ENCODE measurements at regions not wholly inside any gene's neighbourhood (a gene's known extent, or its start where the extent isn't known, plus 50 kb on each side); places are given as distances from the start of the nearest gene placed in this dataset.

DNA sequence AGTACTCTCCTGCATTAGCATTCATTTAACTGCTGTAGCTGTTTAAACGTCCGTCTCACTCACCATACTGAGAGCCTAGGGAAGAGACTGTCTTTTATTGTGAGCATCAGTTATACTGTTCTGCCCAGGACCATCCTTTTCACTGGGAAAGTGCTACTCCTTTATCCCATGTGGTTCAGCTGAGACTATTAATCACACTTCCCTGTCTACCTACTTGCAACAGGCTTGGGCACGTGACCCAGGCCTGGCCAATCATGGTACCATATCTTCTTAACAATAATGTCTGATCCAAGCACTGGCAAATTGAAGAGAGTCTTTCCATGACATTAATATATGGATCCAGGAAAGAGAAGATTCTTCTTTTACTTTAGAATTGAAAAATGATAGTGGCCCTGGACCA lies 108.1 kb downstream of the TM2D1 start:
- no peak overlapping the region for H2AFZ ChIP-seq (ENCODE audit: low read depth, low read length)
- H3K4me3 ChIP-seq (ENCODE audit: insufficient read depth, low read depth, low read length): no peak overlapping the region
- no peaks in the 10 kb centered on the region for H3K9me3 ChIP-seq (ENCODE audit: insufficient read depth, low read depth, low read length)
- H3K36me3 Mint-ChIP-seq (ENCODE audit: low read depth, unreplicated experiment): no peaks in the 10 kb centered on the region
- H3K79me2 ChIP-seq (ENCODE audit: insufficient read depth, low read length): no peaks in the 10 kb centered on the region
- H3K4me1 Mint-ChIP-seq (ENCODE audit: low read depth, unreplicated experiment): peaks cover 19% of the 10 kb centered on the region
- peaks cover 4% of the 10 kb centered on the region for H3K27me3 Mint-ChIP-seq (ENCODE audit: low read depth, unreplicated experiment)
- H3K27me3 ChIP-seq (ENCODE audit: insufficient read depth, low read length): no peaks in the 10 kb centered on the region
- no peak overlapping the region for H3K4me3 Mint-ChIP-seq (ENCODE audit: unreplicated experiment)
- no peaks in the 10 kb centered on the region for H3K9me3 Mint-ChIP-seq (ENCODE audit: unreplicated experiment)
- H3K27ac ChIP-seq (ENCODE audit: low read depth, low read length): no peak overlapping the region
- no peaks in the 10 kb centered on the region for H4K20me1 ChIP-seq (ENCODE audit: insufficient read depth, low read length)
- no peak overlapping the region for H3K9ac ChIP-seq (ENCODE audit: low read length)
- no peak for DNase-seq (ENCODE audit: low read depth)
- no peaks in the 10 kb centered on the region for H3K36me3 ChIP-seq (ENCODE audit: insufficient read depth, low read length)
- FAIRE-seq: no peak
- TF ChIP-seq, protein P1, sequence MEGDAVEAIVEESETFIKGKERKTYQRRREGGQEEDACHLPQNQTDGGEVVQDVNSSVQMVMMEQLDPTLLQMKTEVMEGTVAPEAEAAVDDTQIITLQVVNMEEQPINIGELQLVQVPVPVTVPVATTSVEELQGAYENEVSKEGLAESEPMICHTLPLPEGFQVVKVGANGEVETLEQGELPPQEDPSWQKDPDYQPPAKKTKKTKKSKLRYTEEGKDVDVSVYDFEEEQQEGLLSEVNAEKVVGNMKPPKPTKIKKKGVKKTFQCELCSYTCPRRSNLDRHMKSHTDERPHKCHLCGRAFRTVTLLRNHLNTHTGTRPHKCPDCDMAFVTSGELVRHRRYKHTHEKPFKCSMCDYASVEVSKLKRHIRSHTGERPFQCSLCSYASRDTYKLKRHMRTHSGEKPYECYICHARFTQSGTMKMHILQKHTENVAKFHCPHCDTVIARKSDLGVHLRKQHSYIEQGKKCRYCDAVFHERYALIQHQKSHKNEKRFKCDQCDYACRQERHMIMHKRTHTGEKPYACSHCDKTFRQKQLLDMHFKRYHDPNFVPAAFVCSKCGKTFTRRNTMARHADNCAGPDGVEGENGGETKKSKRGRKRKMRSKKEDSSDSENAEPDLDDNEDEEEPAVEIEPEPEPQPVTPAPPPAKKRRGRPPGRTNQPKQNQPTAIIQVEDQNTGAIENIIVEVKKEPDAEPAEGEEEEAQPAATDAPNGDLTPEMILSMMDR (IDR thresholded peaks at IDR 0.05; ENCODE audit: insufficient read depth, low read depth, low read length): no peak
- TF ChIP-seq EZH2 (IDR thresholded peaks at IDR 0.05; ENCODE audit: insufficient read depth, low read length): no peak
- no peak overlapping the region for H3K4me2 ChIP-seq (ENCODE audit: low read length)
- no peaks in the 10 kb centered on the region for H3K4me1 ChIP-seq (ENCODE audit: insufficient read depth, low read length)
- H3K27ac Mint-ChIP-seq (ENCODE audit: unreplicated experiment): peak overlapping the region; percentile 55

DNA sequence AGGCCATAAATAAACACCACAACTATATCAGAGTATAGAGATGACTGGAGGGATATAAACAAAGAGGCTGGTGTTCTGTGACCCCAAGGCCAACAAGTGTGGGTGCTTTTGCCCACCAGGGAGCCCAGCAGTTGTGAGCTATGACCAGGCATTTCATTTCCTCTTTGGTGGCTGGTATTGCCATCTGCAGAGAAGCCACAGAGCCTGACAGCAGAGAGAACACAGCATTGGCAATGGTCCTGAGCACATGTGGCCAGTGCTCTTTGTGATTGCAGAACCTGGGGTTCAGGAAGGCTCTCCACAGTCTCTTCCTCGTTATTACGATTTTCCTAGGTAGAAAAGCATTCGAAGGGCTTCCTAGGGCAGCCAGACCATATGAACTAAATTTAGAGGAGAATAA lies 112.3 kb downstream of the TM2D1 start:
- H3K4me3 ChIP-seq (ENCODE audit: insufficient read depth, low read depth, low read length): no peak overlapping the region
- no peak overlapping the region for H3K9ac ChIP-seq (ENCODE audit: low read length)
- no peaks in the 10 kb centered on the region for H3K27me3 ChIP-seq (ENCODE audit: insufficient read depth, low read length)
- DNase-seq (ENCODE audit: low read depth) (no peak), FAIRE-seq (no peak)
- H3K4me1 Mint-ChIP-seq (ENCODE audit: low read depth, unreplicated experiment): peaks cover 10% of the 10 kb centered on the region
- H3K4me1 ChIP-seq (ENCODE audit: insufficient read depth, low read length): no peaks in the 10 kb centered on the region
- H2AFZ ChIP-seq (ENCODE audit: low read depth, low read length): no peak overlapping the region
- no peak for TF ChIP-seq EZH2 (IDR thresholded peaks at IDR 0.05; ENCODE audit: insufficient read depth, low read length)
- TF ChIP-seq, protein P1 (IDR thresholded peaks at IDR 0.05; ENCODE audit: insufficient read depth, low read depth, low read length): no peak
- H3K9me3 ChIP-seq (ENCODE audit: insufficient read depth, low read depth, low read length): no peaks in the 10 kb centered on the region
- H3K9me3 Mint-ChIP-seq (ENCODE audit: unreplicated experiment): no peaks in the 10 kb centered on the region
- peaks cover 9% of the 10 kb centered on the region for H3K27me3 Mint-ChIP-seq (ENCODE audit: low read depth, unreplicated experiment)
- H4K20me1 ChIP-seq (ENCODE audit: insufficient read depth, low read length): no peaks in the 10 kb centered on the region
- H3K79me2 ChIP-seq (ENCODE audit: insufficient read depth, low read length): no peaks in the 10 kb centered on the region
- H3K27ac Mint-ChIP-seq (ENCODE audit: unreplicated experiment): no peak overlapping the region
- H3K36me3 ChIP-seq (ENCODE audit: insufficient read depth, low read length): no peaks in the 10 kb centered on the region
- H3K27ac ChIP-seq (ENCODE audit: low read depth, low read length): no peak overlapping the region
- H3K36me3 Mint-ChIP-seq (ENCODE audit: low read depth, unreplicated experiment): no peaks in the 10 kb centered on the region
- H3K4me3 Mint-ChIP-seq (ENCODE audit: unreplicated experiment): no peak overlapping the region
- H3K4me2 ChIP-seq (ENCODE audit: low read length): no peak overlapping the region

DNA sequence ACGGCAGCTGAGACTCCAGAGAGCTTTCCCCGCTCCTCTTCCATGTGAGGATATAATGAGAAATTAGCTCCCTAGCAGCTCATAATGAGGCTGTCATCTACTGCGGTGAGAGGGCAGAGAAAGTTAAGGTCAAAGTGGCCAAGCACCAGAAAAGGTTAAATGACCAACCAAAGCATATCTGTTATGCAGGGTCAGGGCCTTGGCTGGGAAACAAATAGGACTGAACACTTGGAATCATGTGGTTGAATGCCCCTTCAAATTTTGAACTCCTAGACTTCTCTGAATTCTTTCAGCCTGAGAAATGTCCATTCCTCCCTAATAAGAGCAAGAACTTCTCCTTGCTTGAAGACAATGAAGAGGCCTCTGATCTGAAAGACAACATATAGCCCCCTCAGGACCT lies 115.9 kb downstream of the TM2D1 start:
- Mint-ChIP-seq H3K9me3 (ENCODE audit: unreplicated experiment) (no peaks in the 10 kb centered on the region), H3K27ac (ENCODE audit: unreplicated experiment) (no peak overlapping the region), H3K4me1 (ENCODE audit: low read depth, unreplicated experiment) (peaks cover 13% of the 10 kb centered on the region), H3K27me3 (ENCODE audit: low read depth, unreplicated experiment) (peaks cover 9% of the 10 kb centered on the region), H3K36me3 (ENCODE audit: low read depth, unreplicated experiment) (no peaks in the 10 kb centered on the region), H3K4me3 (ENCODE audit: unreplicated experiment) (no peak overlapping the region)
- Histone ChIP-seq H3K4me2 (ENCODE audit: low read length) (no peak overlapping the region), H3K36me3 (ENCODE audit: insufficient read depth, low read length) (no peaks in the 10 kb centered on the region), H3K27ac (ENCODE audit: low read depth, low read length) (no peak overlapping the region), H2AFZ (ENCODE audit: low read depth, low read length) (no peak overlapping the region), H3K4me3 (ENCODE audit: insufficient read depth, low read depth, low read length) (no peak overlapping the region), H3K27me3 (ENCODE audit: insufficient read depth, low read length) (no peaks in the 10 kb centered on the region), H3K9ac (ENCODE audit: low read length) (no peak overlapping the region), H3K4me1 (ENCODE audit: insufficient read depth, low read length) (peaks cover 8% of the 10 kb centered on the region), H3K9me3 (ENCODE audit: insufficient read depth, low read depth, low read length) (no peaks in the 10 kb centered on the region), H4K20me1 (ENCODE audit: insufficient read depth, low read length) (no peaks in the 10 kb centered on the region), H3K79me2 (ENCODE audit: insufficient read depth, low read length) (no peaks in the 10 kb centered on the region)
- no peak for TF ChIP-seq EZH2 (IDR thresholded peaks at IDR 0.05; ENCODE audit: insufficient read depth, low read length)
- TF ChIP-seq, protein P1 (IDR thresholded peaks at IDR 0.05; ENCODE audit: insufficient read depth, low read depth, low read length): no peak
- DNase-seq (ENCODE audit: low read depth) (no peak), FAIRE-seq (no peak)
